Activated naive CD8-positive, alpha-beta T cell treated with anti-CD3 and anti-CD28 coated beads, Interleukin-2, amount 10 ng/mL, durations not matched to agents 7 days and 5 days (primary cell): ENCODE measurements at regions not wholly inside any gene's neighbourhood (a gene's known extent, or its start where the extent isn't known, plus 50 kb on each side); places are given as distances from the start of the nearest gene placed in this dataset.

Source experiments
- ATAC-seq: fragments of 150-1000 bp; cut with Tn5 transposase; one replicate; pipeline ENCODE4 v1.10.0; 2021; ENCODE audit warnings: low read depth, moderate library complexity
- POLR2A ChIA-PET: fragments of 350-600 bp; sonication (Branson Sonifier 250); formaldehyde crosslinking; loops from one replicate; lab custom pipeline; 2021; ENCODE audit warnings: antibody characterized with exemption; lab: Charles Lee
- DNase-seq: peaks from one replicate; pipeline ENCODE4 v3.0.0; 2021
- H3K27ac Mint-ChIP-seq: one replicate; pipeline ENCODE4 v1.8.0; 2022; ENCODE audit warnings: mild to moderate bottlenecking, mixed read lengths
- H3K27me3 Mint-ChIP-seq: one replicate; pipeline ENCODE4 v1.8.0; 2022; ENCODE audit warnings: mild to moderate bottlenecking, moderate library complexity, mixed read lengths
- H3K36me3 Mint-ChIP-seq: one replicate; pipeline ENCODE4 v1.8.0; 2021; ENCODE audit warnings: mild to moderate bottlenecking, mixed read lengths
- H3K4me1 Mint-ChIP-seq: one replicate; pipeline ENCODE4 v1.8.0; 2021; ENCODE audit warnings: mixed read lengths
- H3K4me3 Mint-ChIP-seq: one replicate; pipeline ENCODE4 v1.8.0; 2022; ENCODE audit warnings: mild to moderate bottlenecking, moderate library complexity, mixed read lengths
- H3K9me3 Mint-ChIP-seq: one replicate; pipeline ENCODE4 v1.8.0; 2021; ENCODE audit warnings: mixed read lengths

- POLR2A ChIA-PET = no interaction called here
- DNase-seq (no peak), ATAC-seq (no peak)
- Mint-ChIP-seq H3K27ac (no peak overlapping the region), H3K4me3 (no peak overlapping the region), H3K9me3 (no peaks in the 10 kb centered on the region), H3K4me1 (no peaks in the 10 kb centered on the region), H3K36me3 (no peaks in the 10 kb centered on the region), H3K27me3 (no peaks in the 10 kb centered on the region)
Measured at GRCh38 chr11:28476049-28476448, 367.9 kb downstream of the METTL15 start.

GRCh38 chr11:28472904-28473303 is 364.7 kb downstream of the METTL15 start:
- no peak overlapping the region for H3K27ac Mint-ChIP-seq
- POLR2A ChIA-PET = no interaction called here
- DNase-seq = no peak
- H3K4me1 Mint-ChIP-seq = no peaks in the 10 kb centered on the region
- no peak overlapping the region for H3K4me3 Mint-ChIP-seq
- H3K9me3 Mint-ChIP-seq = no peaks in the 10 kb centered on the region
- no peaks in the 10 kb centered on the region for H3K27me3 Mint-ChIP-seq
- no peaks in the 10 kb centered on the region for H3K36me3 Mint-ChIP-seq
- ATAC-seq = no peak

- POLR2A ChIA-PET = no interaction called here
- Mint-ChIP-seq H3K36me3 (no peaks in the 10 kb centered on the region), H3K27me3 (no peaks in the 10 kb centered on the region), H3K27ac (no peak overlapping the region), H3K4me1 (no peaks in the 10 kb centered on the region), H3K9me3 (peaks cover 2% of the 10 kb centered on the region), H3K4me3 (no peak overlapping the region)
- ATAC-seq = no peak
- no peak for DNase-seq
Measured at GRCh38 chr11:28471537-28471936, 363.3 kb downstream of the METTL15 start.

- H3K9me3 Mint-ChIP-seq = peaks cover 3% of the 10 kb centered on the region
- H3K27ac Mint-ChIP-seq = no peak overlapping the region
- ATAC-seq (no peak), DNase-seq (no peak)
- no peaks in the 10 kb centered on the region for H3K4me1 Mint-ChIP-seq
- POLR2A ChIA-PET = no interaction called here
- H3K36me3 Mint-ChIP-seq = no peaks in the 10 kb centered on the region
- no peaks in the 10 kb centered on the region for H3K27me3 Mint-ChIP-seq
- H3K4me3 Mint-ChIP-seq = no peak overlapping the region
Measured at GRCh38 chr11:28470180-28470579, 362.0 kb downstream of the METTL15 start.

- no peaks in the 10 kb centered on the region for H3K4me1 Mint-ChIP-seq
- DNase-seq (no peak), ATAC-seq (no peak)
- H3K27ac Mint-ChIP-seq = no peak overlapping the region
- H3K4me3 Mint-ChIP-seq = no peak overlapping the region
- peaks cover 3% of the 10 kb centered on the region for H3K9me3 Mint-ChIP-seq
- POLR2A ChIA-PET = no interaction called here
- H3K27me3 Mint-ChIP-seq = no peaks in the 10 kb centered on the region
- no peaks in the 10 kb centered on the region for H3K36me3 Mint-ChIP-seq
Measured at GRCh38 chr11:28466506-28466905, 358.3 kb downstream of the METTL15 start.

GRCh38 chr11:28464252-28464867 is 356.2 kb downstream of the METTL15 start:
- H3K27me3 Mint-ChIP-seq = no peaks in the 10 kb centered on the region

GRCh38 chr11:28463826-28464225 is 355.6 kb downstream of the METTL15 start:
- ATAC-seq (no peak), DNase-seq (no peak)
- H3K4me3 Mint-ChIP-seq = no peak overlapping the region
- H3K27me3 Mint-ChIP-seq = no peaks in the 10 kb centered on the region
- POLR2A ChIA-PET = no interaction called here
- no peak overlapping the region for H3K27ac Mint-ChIP-seq
- no peaks in the 10 kb centered on the region for H3K36me3 Mint-ChIP-seq
- no peaks in the 10 kb centered on the region for H3K4me1 Mint-ChIP-seq
- peaks cover 3% of the 10 kb centered on the region for H3K9me3 Mint-ChIP-seq

More at GRCh38 chr11:28464252-28464867, 356.2 kb downstream of the METTL15 start:
- no peak overlapping the region for H3K4me3 Mint-ChIP-seq
- no peak for DNase-seq
- POLR2A ChIA-PET = no interaction called here
- H3K36me3 Mint-ChIP-seq = no peaks in the 10 kb centered on the region
- H3K9me3 Mint-ChIP-seq = peaks cover 3% of the 10 kb centered on the region
- ATAC-seq = no peak
- no peaks in the 10 kb centered on the region for H3K4me1 Mint-ChIP-seq
- H3K27ac Mint-ChIP-seq = no peak overlapping the region

GRCh38 chr11:28461846-28462245 is 353.7 kb downstream of the METTL15 start:
- Mint-ChIP-seq H3K27ac (no peak overlapping the region), H3K27me3 (no peaks in the 10 kb centered on the region), H3K36me3 (no peaks in the 10 kb centered on the region), H3K4me1 (no peaks in the 10 kb centered on the region), H3K9me3 (peaks cover 2% of the 10 kb centered on the region), H3K4me3 (no peak overlapping the region)
- POLR2A ChIA-PET = no interaction called here
- DNase-seq (no peak), ATAC-seq (no peak)

- DNase-seq = no peak
- POLR2A ChIA-PET = no interaction called here
- no peak overlapping the region for H3K27ac Mint-ChIP-seq
- no peak for ATAC-seq
- H3K4me1 Mint-ChIP-seq = no peaks in the 10 kb centered on the region
- no peaks in the 10 kb centered on the region for H3K36me3 Mint-ChIP-seq
- H3K27me3 Mint-ChIP-seq = no peaks in the 10 kb centered on the region
- peaks cover 2% of the 10 kb centered on the region for H3K9me3 Mint-ChIP-seq
- H3K4me3 Mint-ChIP-seq = no peak overlapping the region
Measured at GRCh38 chr11:28461338-28461737, 353.1 kb downstream of the METTL15 start.

- ATAC-seq = no peak
- no peak overlapping the region for H3K4me3 Mint-ChIP-seq
- H3K36me3 Mint-ChIP-seq = no peaks in the 10 kb centered on the region
- H3K9me3 Mint-ChIP-seq = peaks cover 1% of the 10 kb centered on the region
- no peaks in the 10 kb centered on the region for H3K27me3 Mint-ChIP-seq
- H3K4me1 Mint-ChIP-seq = no peaks in the 10 kb centered on the region
- POLR2A ChIA-PET = no interaction called here
- DNase-seq = no peak
- H3K27ac Mint-ChIP-seq = no peak overlapping the region
Measured at GRCh38 chr11:28460348-28460747, 352.2 kb downstream of the METTL15 start.

- Mint-ChIP-seq H3K27me3 (no peaks in the 10 kb centered on the region), H3K27ac (no peak overlapping the region), H3K9me3 (peaks cover 1% of the 10 kb centered on the region), H3K4me3 (no peak overlapping the region), H3K36me3 (no peaks in the 10 kb centered on the region), H3K4me1 (no peaks in the 10 kb centered on the region)
- ATAC-seq (no peak), DNase-seq (no peak)
- POLR2A ChIA-PET = no interaction called here
Measured at GRCh38 chr11:28459912-28460311, 351.7 kb downstream of the METTL15 start.

- H3K27ac Mint-ChIP-seq = no peak overlapping the region
- ATAC-seq (no peak), DNase-seq (no peak)
- no peaks in the 10 kb centered on the region for H3K27me3 Mint-ChIP-seq
- H3K4me1 Mint-ChIP-seq = no peaks in the 10 kb centered on the region
- H3K36me3 Mint-ChIP-seq = no peaks in the 10 kb centered on the region
- H3K4me3 Mint-ChIP-seq = no peak overlapping the region
- H3K9me3 Mint-ChIP-seq = peaks cover 4% of the 10 kb centered on the region
- POLR2A ChIA-PET = no interaction called here
Measured at GRCh38 chr11:28457481-28458065, 349.4 kb downstream of the METTL15 start.

GRCh38 chr11:28448186-28448585 is 340.0 kb downstream of the METTL15 start:
- Mint-ChIP-seq H3K36me3 (no peaks in the 10 kb centered on the region), H3K4me1 (no peaks in the 10 kb centered on the region), H3K4me3 (no peak overlapping the region), H3K27ac (no peak overlapping the region), H3K9me3 (peaks cover 2% of the 10 kb centered on the region), H3K27me3 (peaks cover 2% of the 10 kb centered on the region)
- POLR2A ChIA-PET = no interaction called here
- ATAC-seq (no peak), DNase-seq (no peak)

- Mint-ChIP-seq H3K9me3 (peaks cover 2% of the 10 kb centered on the region), H3K4me3 (no peak overlapping the region), H3K27me3 (peaks cover 2% of the 10 kb centered on the region), H3K4me1 (no peaks in the 10 kb centered on the region), H3K27ac (no peak overlapping the region), H3K36me3 (no peaks in the 10 kb centered on the region)
- ATAC-seq (no peak), DNase-seq (no peak)
- POLR2A ChIA-PET = no interaction called here
Measured at GRCh38 chr11:28447226-28447625, 339.0 kb downstream of the METTL15 start.
